DOHH2 (cell line): ENCODE measurements at regions not wholly inside any gene's neighbourhood (a gene's known extent, or its start where the extent isn't known, plus 50 kb on each side); places are given as distances from the start of the nearest gene placed in this dataset.

Source experiments
- EZH2phosphoT487 ChIP-seq: fragments of 200-600 bp; sonication (generic); IDR thresholded peaks from 2 replicates; pipeline ENCODE4 v1.6.1; 2017; ENCODE audit warnings: borderline replicate concordance, mild to moderate bottlenecking, antibody characterized with exemption, low read length, moderate library complexity, mixed read lengths
- TF ChIP-seq, protein P1 (sequence below): fragments of 200-600 bp; sonication (generic); IDR thresholded peaks from one replicate; pipeline ENCODE4 v1.5.1; 2014; ENCODE audit warnings: antibody characterized with exemption, mild to moderate bottlenecking, low read depth, low read length; ENCODE audit not compliant: poor library complexity, severe bottlenecking

DNA sequence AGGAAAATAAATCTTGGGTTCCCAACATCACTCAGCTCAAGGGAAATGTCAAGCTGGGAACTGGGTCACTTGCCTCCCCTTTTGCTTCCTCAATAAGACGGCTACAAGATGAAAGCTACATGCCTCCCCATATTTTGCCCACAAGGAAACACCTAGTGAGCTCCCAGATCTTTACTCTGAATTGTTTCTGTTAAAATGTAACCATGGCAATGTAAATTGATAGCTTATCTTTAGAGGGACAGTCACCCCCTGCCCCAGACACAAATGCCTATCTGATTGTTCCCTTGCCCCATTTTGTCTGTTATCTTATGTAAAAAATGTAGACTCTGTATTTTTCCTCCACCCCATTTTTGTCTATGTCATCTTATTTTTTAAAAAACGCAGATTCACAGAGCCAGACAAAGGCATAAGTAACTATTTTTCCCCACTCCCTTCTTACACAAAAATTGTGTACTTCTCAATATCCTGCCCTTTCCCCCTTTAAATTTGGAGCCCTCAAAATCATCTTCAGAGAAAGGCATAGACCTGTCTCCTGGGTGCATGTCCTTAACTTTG is 288.7 kb upstream of the ERCC4 start:
- TF ChIP-seq, protein P1, sequence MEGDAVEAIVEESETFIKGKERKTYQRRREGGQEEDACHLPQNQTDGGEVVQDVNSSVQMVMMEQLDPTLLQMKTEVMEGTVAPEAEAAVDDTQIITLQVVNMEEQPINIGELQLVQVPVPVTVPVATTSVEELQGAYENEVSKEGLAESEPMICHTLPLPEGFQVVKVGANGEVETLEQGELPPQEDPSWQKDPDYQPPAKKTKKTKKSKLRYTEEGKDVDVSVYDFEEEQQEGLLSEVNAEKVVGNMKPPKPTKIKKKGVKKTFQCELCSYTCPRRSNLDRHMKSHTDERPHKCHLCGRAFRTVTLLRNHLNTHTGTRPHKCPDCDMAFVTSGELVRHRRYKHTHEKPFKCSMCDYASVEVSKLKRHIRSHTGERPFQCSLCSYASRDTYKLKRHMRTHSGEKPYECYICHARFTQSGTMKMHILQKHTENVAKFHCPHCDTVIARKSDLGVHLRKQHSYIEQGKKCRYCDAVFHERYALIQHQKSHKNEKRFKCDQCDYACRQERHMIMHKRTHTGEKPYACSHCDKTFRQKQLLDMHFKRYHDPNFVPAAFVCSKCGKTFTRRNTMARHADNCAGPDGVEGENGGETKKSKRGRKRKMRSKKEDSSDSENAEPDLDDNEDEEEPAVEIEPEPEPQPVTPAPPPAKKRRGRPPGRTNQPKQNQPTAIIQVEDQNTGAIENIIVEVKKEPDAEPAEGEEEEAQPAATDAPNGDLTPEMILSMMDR, result no peak
- TF ChIP-seq EZH2phosphoT487, result no peak
